HG02610 (cell line): ENCODE measurements at regions not wholly inside any gene's neighbourhood (a gene's known extent, or its start where the extent isn't known, plus 50 kb on each side); places are given as distances from the start of the nearest gene placed in this dataset.

Experiments used
- ATAC-seq: cut with Tn5 transposase; IDR thresholded peaks from one replicate; pipeline ENCODE4 v1.9.1; 2021; ENCODE audit warnings: mild to moderate bottlenecking, moderate library complexity; ENCODE audit not compliant: unreplicated experiment

GRCh38 chr4:123455360-123455759 lies 58.8 kb downstream of the SPRY1 start:
- ATAC-seq = no peak

GRCh38 chr4:123462007-123462406 lies 65.4 kb downstream of the SPRY1 start:
- ATAC-seq = no peak

GRCh38 chr4:123463869-123464268 lies 67.3 kb downstream of the SPRY1 start:
- no peak for ATAC-seq

- ATAC-seq = no peak
Measured at GRCh38 chr4:123465416-123465815, 68.8 kb downstream of the SPRY1 start.

GRCh38 chr4:123466080-123466785 lies 69.6 kb downstream of the SPRY1 start:
- ATAC-seq = no peak

- no peak for ATAC-seq
Measured at GRCh38 chr4:123468479-123469031, 72.0 kb downstream of the SPRY1 start.

- ATAC-seq = no peak
Measured at GRCh38 chr4:123469245-123469644, 72.7 kb downstream of the SPRY1 start.

- no peak for ATAC-seq
Measured at GRCh38 chr4:123469696-123470095, 73.1 kb downstream of the SPRY1 start.

- ATAC-seq = no peak
Measured at GRCh38 chr4:123470640-123471039, 74.0 kb downstream of the SPRY1 start.

- no peak for ATAC-seq
Measured at GRCh38 chr4:123471655-123472369, 75.2 kb downstream of the SPRY1 start.

- ATAC-seq = no peak
Measured at GRCh38 chr4:123474817-123475216, 78.2 kb downstream of the SPRY1 start.

- no peak for ATAC-seq
Measured at GRCh38 chr4:123476089-123476488, 79.5 kb downstream of the SPRY1 start.

- peak; percentile 51 for ATAC-seq
Measured at GRCh38 chr4:123477711-123478209, 81.2 kb downstream of the SPRY1 start.

GRCh38 chr4:123478859-123479345 lies 82.3 kb downstream of the SPRY1 start:
- ATAC-seq = no peak

- ATAC-seq = no peak
Measured at GRCh38 chr4:123479944-123480343, 83.3 kb downstream of the SPRY1 start.

- no peak for ATAC-seq
Measured at GRCh38 chr4:123480706-123481418, 84.3 kb downstream of the SPRY1 start.

- no peak for ATAC-seq
Measured at GRCh38 chr4:123481717-123482116, 85.1 kb downstream of the SPRY1 start.

- ATAC-seq = no peak
Measured at GRCh38 chr4:123484291-123484926, 87.8 kb downstream of the SPRY1 start.

- no peak for ATAC-seq
Measured at GRCh38 chr4:123485601-123486000, 89.0 kb downstream of the SPRY1 start.

- ATAC-seq = peak; percentile 97
Measured at GRCh38 chr4:123488916-123489315, 92.3 kb downstream of the SPRY1 start.

GRCh38 chr4:123495530-123495929 lies 98.9 kb downstream of the SPRY1 start:
- no peak for ATAC-seq
